LNCaP clone FGC (cell line): ENCODE measurements at regions not wholly inside any gene's neighbourhood (a gene's known extent, or its start where the extent isn't known, plus 50 kb on each side); places are given as distances from the start of the nearest gene placed in this dataset.

ENCODE experiments used
- DNase-seq: peaks from one replicate; pipeline ENCODE4 v3.0.0-alpha.2; 2011; ENCODE audit warnings: low read depth
- H3K4me3 ChIP-seq: 2 replicates; pipeline ENCODE4 v1.5.1; 2011; ENCODE audit warnings: mild to moderate bottlenecking, low read depth, low read length, control low read depth
- CTCF ChIP-seq: IDR thresholded peaks from 2 replicates; pipeline ENCODE4 v1.5.1; 2012; ENCODE audit warnings: mild to moderate bottlenecking; ENCODE audit not compliant: control insufficient read depth, insufficient read depth; ENCODE audit errors: extremely low read depth

DNA sequence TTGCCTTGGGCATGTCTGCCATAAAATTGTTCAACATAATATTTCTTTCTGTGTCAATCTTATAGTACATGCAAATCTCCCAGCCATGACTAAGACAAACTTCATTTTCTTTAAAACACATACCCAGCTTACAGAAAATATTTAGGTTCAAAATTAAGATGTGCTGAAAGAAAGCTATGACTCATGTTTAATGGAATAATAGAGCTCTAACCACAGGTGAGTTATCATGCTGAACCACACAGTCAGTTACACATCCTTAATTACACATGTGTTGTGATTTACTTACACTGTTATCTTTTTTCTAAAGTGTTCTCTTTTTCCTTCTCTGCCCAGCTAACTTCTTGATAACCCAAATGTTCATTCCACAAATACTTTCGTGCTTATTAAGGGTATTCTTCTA, 1831.2 kb downstream of the OLFM4 start:
- no peak overlapping the region for H3K4me3 ChIP-seq
- no peak for TF ChIP-seq CTCF

GRCh38 chr13:54875111-54875510, 1846.5 kb downstream of the OLFM4 start:
- DNase-seq, result no peak
- TF ChIP-seq CTCF, result no peak
- no peak overlapping the region for H3K4me3 ChIP-seq

More for the DNA sequence above, 1831.2 kb downstream of the OLFM4 start:
- DNase-seq, result no peak

DNA sequence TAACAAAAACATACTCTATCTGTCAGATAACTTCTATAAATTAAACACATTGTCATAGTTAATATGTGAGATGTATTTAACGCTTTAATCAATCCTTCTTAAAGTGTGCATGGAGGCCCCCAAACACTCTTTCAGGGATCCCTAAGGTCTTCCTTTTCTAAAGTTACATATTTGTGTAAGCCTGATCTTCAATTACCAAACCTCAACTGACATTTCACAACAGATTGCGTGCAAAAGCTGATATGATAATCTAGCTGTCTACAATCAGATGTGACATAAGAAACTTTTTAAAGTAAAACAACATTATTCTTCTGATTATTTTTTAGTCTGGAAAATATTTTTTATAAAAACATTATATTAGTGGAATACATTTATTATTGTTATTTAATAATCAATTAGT, 1850.4 kb downstream of the OLFM4 start:
- TF ChIP-seq CTCF, result no peak
- no peak for DNase-seq
- H3K4me3 ChIP-seq, result no peak overlapping the region

GRCh38 chr13:54884682-54885081, 1856.1 kb downstream of the OLFM4 start:
- no peak overlapping the region for H3K4me3 ChIP-seq
- TF ChIP-seq CTCF, result no peak
- no peak for DNase-seq

GRCh38 chr13:54890976-54891375, 1862.4 kb downstream of the OLFM4 start:
- TF ChIP-seq CTCF, result no peak
- H3K4me3 ChIP-seq, result no peak overlapping the region
- DNase-seq, result no peak

DNA sequence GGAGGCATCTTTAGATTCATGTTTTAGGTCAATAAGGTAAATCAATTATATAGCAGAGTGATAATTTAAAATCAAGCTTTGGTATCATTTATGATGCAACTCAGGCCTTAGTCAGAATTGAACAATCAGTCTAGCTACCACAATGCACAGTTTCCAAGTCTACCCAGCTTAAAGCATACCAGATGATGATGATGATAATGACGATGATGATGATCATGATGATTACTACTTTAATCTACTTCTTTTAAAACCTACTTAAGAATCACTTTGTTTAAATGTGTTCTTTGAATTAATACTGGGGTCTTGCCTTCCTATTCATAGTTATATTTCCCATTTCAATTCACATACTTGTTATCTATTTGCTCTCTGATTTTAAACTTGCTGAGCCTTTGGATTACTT, 1872.7 kb downstream of the OLFM4 start:
- no peak overlapping the region for H3K4me3 ChIP-seq
- no peak for DNase-seq
- TF ChIP-seq CTCF, result no peak

- no peak overlapping the region for H3K4me3 ChIP-seq
- TF ChIP-seq CTCF, result no peak
- no peak for DNase-seq
These were observed 1883.8 kb downstream of the OLFM4 start for GRCh38 chr13:54912367-54912766.
